ENCODE measurements at regions not wholly inside any gene's neighbourhood (a gene's known extent, or its start where the extent isn't known, plus 50 kb on each side); places are given as distances from the start of the nearest gene placed in this dataset.

GRCh38 chrX:125742811-125743210 lies 423.1 kb downstream of the TEX13C start:
- H3K79me2 ChIP-seq (ENCODE audit: insufficient read depth, low read length): no peaks in the 10 kb centered on the region
- no peak overlapping the region for H2AFZ ChIP-seq (ENCODE audit: low read length)
- H3K27ac ChIP-seq (ENCODE audit: extremely low read length, insufficient read depth, low read length): no peak overlapping the region
- DNase-seq (ENCODE audit: low spot score) (no peak), ATAC-seq (no peak), FAIRE-seq (no peak)
- no peaks in the 10 kb centered on the region for H3K27me3 ChIP-seq (ENCODE audit: control insufficient read depth in 1 of 2, insufficient read depth in 2 of 2, low read length in 2 of 2)
- POLR2A ChIA-PET: no interaction called here
- H3K9ac ChIP-seq (ENCODE audit: insufficient read depth, low read depth, low read length): no peak overlapping the region
- in situ Hi-C loops (cut with HindIII; ENCODE audit: extremely low pct_ligation_motif_present, low pct_unique_long_range_greater_than_20kb): no loop called here
- H4K20me1 ChIP-seq (ENCODE audit: insufficient read depth, low read length): no peaks in the 10 kb centered on the region
- no peak overlapping the region for H3K4me2 ChIP-seq (ENCODE audit: low read depth, low read length)
- no peaks in the 10 kb centered on the region for H3K36me3 ChIP-seq (replicated peaks in 1 of 2; ENCODE audit: control insufficient read depth in 1 of 2, insufficient read depth in 2 of 2, low read length in 2 of 2)
- no peak for TF ChIP-seq FOXK2 (IDR thresholded peaks at IDR 0.05)
- no peak for TF ChIP-seq ZNF205 (CRISPR knock-in tag; IDR thresholded peaks at IDR 0.05)
- TF ChIP-seq PCBP1 (IDR thresholded peaks at IDR 0.05; ENCODE audit: borderline replicate concordance, low read depth, low read length): no peak
- no peak for TF ChIP-seq TBL1XR1 (IDR thresholded peaks at IDR 0.05; ENCODE audit: borderline replicate concordance, low read length, partially characterized antibody)
- TF ChIP-seq ZNF124 (CRISPR knock-in tag; IDR thresholded peaks at IDR 0.05): no peak
- no peak for TF ChIP-seq HMGXB3 (CRISPR knock-in tag; IDR thresholded peaks at IDR 0.05; ENCODE audit: borderline replicate concordance)
- TF ChIP-seq IKZF1 (IDR thresholded peaks at IDR 0.05): no peak
- TF ChIP-seq MXD4 (CRISPR knock-in tag; IDR thresholded peaks at IDR 0.05): no peak
- TF ChIP-seq TBX2 (CRISPR knock-in tag; IDR thresholded peaks at IDR 0.05; ENCODE audit: borderline replicate concordance): no peak
- TF ChIP-seq, protein P1, sequence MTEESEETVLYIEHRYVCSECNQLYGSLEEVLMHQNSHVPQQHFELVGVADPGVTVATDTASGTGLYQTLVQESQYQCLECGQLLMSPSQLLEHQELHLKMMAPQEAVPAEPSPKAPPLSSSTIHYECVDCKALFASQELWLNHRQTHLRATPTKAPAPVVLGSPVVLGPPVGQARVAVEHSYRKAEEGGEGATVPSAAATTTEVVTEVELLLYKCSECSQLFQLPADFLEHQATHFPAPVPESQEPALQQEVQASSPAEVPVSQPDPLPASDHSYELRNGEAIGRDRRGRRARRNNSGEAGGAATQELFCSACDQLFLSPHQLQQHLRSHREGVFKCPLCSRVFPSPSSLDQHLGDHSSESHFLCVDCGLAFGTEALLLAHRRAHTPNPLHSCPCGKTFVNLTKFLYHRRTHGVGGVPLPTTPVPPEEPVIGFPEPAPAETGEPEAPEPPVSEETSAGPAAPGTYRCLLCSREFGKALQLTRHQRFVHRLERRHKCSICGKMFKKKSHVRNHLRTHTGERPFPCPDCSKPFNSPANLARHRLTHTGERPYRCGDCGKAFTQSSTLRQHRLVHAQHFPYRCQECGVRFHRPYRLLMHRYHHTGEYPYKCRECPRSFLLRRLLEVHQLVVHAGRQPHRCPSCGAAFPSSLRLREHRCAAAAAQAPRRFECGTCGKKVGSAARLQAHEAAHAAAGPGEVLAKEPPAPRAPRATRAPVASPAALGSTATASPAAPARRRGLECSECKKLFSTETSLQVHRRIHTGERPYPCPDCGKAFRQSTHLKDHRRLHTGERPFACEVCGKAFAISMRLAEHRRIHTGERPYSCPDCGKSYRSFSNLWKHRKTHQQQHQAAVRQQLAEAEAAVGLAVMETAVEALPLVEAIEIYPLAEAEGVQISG (CRISPR knock-in tag; IDR thresholded peaks at IDR 0.05): no peak
- no peak for TF ChIP-seq ZNF362 (CRISPR knock-in tag; IDR thresholded peaks at IDR 0.05; ENCODE audit: borderline replicate concordance)
- H3K4me1 ChIP-seq (ENCODE audit: insufficient read depth, low read length): no peaks in the 10 kb centered on the region
- CTCF ChIA-PET (ENCODE audit: low intra/inter-chr PET ratio, low total read pairs): no interaction called here
- BruUV-seq (replicated peaks): no TSS peak
- H3K9me3 ChIP-seq (ENCODE audit: low read length): peaks cover 9% of the 10 kb centered on the region; the same call in 1 of the 2 replicates
- intact Hi-C loops (cut with micrococcal nuclease; ENCODE audit: unreplicated experiment): no loop called here
- no peak overlapping the region for H3K4me3 ChIP-seq (replicated peaks in 1 of 3; ENCODE audit: insufficient read depth in 1 of 3, low read depth in 2 of 3, low read length in 3 of 3)
